Stimulated activated CD8-positive, alpha-beta memory T cell treated with anti-CD3 and anti-CD28 coated beads, Interleukin-7, amount 100 ng/mL, for 24 hours (primary cell): ENCODE measurements at regions not wholly inside any gene's neighbourhood (a gene's known extent, or its start where the extent isn't known, plus 50 kb on each side); places are given as distances from the start of the nearest gene placed in this dataset.
A peak's percentile ranks its signal among the peaks of the same experiment; 100 is the strongest.
"Not testable (repeated sequence)": the region's sequence is repeated elsewhere in the genome, so short reads cannot be mapped to it uniquely, and the experiment has no call there.

ENCODE experiments used
- DNase-seq: peaks from one replicate; pipeline ENCODE4 v3.0.0-alpha.2; 2020; ENCODE audit warnings: low read depth

DNA sequence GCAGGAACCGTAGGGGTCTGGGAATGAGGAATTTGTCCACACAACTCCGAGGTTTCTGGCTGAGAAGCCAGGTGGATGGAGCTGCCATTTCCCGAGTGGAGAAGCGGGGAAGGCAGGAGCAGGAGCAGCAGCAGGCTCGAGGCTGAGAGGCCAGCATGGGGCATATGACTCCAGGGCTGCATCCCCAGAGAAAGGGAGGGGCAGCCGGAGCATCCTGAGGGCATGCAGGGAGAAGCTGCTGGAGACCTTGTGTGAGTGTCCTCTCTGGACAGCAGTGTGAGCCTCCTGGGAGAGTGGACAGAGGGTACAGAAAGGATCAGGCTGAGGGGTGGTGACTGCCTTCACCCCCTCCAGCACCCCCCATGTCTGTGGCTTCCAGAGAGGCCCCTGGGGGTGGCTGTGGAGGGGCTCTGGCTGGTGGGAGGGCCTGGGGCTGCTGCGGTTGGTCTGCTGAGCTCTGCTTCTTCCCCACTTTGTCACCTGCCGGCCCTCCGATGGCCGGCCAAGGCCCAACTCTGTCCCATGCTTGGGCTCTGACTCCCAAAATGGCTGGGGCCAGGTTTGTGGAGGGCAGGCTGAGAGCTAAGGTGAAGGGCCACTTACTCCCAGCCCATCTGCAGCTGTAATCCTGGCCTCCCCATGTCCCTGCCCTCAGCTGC lies 633.1 kb downstream of the MATN1 start:
- DNase-seq, result no peak

GRCh38 chr1:30089024-30089430 lies 634.4 kb downstream of the MATN1 start:
- DNase-seq, result no peak

DNA sequence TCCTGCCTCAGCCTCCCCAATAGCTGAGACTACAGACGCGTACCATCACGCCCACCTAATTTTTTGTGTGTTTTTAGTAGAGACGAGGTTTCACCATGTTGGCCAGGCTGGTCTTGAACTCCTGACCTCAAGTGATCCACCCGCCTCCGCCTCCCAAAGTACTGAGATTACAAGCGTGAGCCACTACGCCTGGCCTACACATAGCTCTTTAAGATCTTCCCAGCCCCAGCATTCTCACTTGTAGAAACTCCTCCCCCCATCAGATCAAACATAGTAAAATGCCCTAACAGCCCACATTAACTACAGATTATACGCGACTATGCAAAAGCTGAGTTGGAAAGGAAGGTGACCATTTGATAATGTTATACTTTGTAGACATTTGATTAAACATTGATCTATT lies 634.8 kb downstream of the MATN1 start:
- DNase-seq, result no peak

GRCh38 chr1:30087465-30087864 lies 635.9 kb downstream of the MATN1 start:
- DNase-seq, result no peak

GRCh38 chr1:30085811-30086770 lies 637.3 kb downstream of the MATN1 start:
- peak; percentile 6 for DNase-seq

GRCh38 chr1:30084909-30085571 lies 638.3 kb downstream of the MATN1 start:
- no peak for DNase-seq

DNA sequence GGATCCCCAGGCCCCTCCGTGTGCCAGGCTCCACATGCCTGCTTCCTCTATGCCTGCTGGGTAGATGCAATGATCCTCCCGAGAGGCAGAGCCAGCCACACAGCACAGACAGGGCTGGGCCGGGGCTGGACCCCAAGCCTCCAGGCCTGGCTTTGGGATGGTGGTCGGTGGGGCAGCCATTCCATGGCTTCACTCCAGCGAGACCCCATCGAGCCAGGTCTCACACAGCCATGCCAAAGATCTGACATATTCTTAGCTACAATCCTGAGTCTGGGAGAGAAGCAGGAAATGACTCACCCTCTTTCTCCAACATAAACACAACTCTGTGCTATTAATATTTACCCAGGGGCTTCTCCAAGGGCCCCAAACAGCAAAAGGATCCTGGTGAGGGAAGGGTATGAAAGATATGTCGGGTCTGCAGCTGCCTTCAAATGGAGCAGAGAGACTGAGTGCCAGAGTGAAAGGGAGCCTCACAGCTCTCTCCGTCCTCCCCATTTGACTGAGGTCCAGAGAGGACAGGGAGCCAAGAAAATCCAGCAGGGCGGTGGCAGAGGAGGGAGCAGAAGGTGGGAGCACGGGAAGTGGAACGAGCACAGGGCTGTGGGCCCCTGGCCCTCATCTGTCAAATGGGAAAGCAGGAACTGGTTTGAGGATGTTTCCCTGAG lies 639.5 kb downstream of the MATN1 start:
- DNase-seq, result no peak

DNA sequence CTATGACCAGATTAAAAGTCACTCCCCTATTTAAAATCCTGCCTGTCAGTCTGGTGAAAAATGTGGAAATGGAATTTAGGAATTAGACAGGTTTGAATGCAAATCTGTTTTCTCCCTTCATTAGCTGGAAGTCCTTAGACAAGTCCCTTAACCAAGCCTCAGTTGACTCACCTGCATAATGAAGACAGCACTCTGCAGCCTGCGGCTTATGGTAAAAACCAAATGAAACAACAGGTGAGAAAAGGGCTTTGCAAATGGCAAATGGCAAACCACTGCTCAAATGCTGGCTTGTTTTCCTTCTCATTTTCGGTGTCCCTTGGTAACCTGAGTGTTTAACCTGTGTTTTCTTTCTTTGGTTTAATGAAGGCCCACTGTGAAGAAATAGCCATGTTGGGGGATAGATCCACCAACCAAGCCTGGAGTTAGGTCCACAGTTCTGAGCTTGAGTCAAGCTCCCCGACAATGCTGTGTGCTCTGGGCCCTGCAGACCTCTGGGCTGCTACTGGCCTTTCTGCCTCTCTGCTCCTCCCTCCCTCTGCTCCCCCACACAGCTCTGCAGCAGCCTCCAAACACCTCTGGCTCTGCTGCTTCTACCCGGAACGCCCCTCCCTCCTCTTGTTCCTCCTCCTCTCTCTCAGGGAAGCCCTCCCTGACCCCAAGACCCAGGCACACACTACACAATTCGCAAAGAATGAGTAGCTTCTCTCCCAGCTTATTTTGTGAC lies 641.8 kb downstream of the MATN1 start:
- no peak for DNase-seq

DNA sequence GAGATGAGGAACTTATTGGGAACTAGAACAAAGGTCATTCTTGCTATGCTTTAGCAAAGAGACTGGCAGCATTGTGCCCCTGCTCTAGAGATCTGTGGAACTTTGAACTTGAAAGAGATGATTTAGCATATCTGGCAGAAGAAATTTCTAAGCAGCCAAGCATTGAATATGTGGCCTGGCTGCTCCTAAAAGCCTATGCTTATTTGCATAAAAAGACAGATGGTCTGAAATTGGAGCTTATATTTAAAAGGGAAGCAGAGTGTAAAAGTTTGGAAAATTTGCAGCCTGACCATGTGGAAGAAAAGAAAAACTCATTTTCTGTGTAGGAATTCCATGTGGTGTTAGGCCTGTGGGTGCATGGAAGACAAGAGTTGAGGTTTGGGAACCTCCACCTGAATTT lies 647.5 kb downstream of the MATN1 start:
- not testable (repeated sequence) for DNase-seq

GRCh38 chr1:30068787-30069472 lies 654.5 kb downstream of the MATN1 start:
- DNase-seq, result no peak

DNA sequence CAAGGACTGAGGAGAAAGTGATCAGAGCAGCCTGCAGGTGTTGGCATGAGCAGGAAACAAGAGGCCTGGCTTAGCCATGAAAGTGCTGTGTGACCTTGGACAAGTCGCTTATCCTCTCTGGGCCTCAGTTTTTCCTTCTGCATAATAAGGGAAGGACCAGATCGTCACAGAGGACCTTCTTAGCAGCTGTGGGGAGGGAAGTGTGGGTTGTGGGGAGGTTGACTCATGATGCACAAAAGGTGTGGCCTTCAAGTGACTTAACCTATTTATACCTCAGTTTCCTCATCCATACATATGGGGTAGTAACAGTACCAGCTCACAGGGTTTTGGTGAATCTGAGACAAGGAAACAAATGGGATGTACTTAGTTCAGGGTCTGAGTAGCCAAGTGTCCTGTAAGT lies 658.8 kb downstream of the MATN1 start:
- DNase-seq, result no peak

GRCh38 chr1:30063621-30064280 lies 659.6 kb downstream of the MATN1 start:
- DNase-seq, result no peak

- DNase-seq, result no peak
Observed at GRCh38 chr1:30061292-30062220, 661.8 kb downstream of the MATN1 start.

DNA sequence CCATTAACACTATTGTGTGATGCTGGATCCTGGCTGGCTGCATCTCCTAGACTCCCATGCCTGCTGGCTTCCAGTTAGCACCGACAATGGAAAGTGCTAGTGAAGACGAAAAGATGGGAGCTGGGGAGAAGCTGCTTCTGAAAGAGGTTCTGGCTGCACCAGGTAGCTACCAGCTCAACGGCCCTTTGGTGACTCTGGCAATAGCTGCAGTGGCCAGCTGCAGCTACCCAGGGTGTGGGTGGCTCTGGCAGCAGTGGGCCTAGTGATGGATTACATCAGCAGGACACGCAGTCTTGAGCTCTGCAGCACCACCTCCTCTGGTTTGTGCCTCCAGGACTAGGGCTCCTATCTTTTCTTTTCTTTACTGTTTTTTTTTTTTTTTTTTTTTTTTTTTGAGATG lies 662.6 kb downstream of the MATN1 start:
- no peak for DNase-seq

- no peak for DNase-seq
Observed at GRCh38 chr1:30058970-30059369, 664.4 kb downstream of the MATN1 start.

- no peak for DNase-seq
Observed at GRCh38 chr1:30054126-30054525, 669.3 kb downstream of the MATN1 start.

DNA sequence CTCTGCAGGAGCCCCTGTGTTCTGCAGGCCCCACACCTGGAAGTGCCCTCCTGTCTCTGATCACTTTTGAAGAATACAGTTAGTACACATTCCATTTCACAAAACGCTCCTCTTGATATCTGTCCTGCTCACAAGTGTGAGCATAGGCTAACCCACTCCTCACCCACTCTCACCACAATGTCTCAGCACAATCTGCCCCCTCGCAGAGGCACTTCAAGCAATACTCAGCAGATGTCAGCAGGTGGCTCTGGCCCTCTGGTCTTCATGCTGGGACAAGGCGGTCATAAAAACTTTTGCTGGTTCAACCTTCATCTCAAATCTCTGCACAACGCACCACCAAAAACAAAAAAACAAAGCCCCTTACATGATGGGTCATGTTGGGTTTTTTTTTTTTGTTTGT lies 671.2 kb downstream of the MATN1 start:
- DNase-seq, result no peak

GRCh38 chr1:30051777-30052176 lies 671.6 kb downstream of the MATN1 start:
- no peak for DNase-seq

GRCh38 chr1:30049748-30050296 lies 673.6 kb downstream of the MATN1 start:
- no peak for DNase-seq
